ENCODE measurements at regions not wholly inside any gene's neighbourhood (a gene's known extent, or its start where the extent isn't known, plus 50 kb on each side); places are given as distances from the start of the nearest gene placed in this dataset.
A peak's percentile ranks its signal among the peaks of the same experiment; 100 is the strongest.

- Histone ChIP-seq H2AK5ac (ENCODE audit: low read length, severe bottlenecking) (no peak overlapping the region), H2BK12ac (ENCODE audit: low read length in 2 of 2) (no peak overlapping the region), H3K4ac (ENCODE audit: low read depth in 1 of 2, low read length in 2 of 2) (no peak overlapping the region), H3K14ac (ENCODE audit: low read length in 2 of 2) (no peak overlapping the region), H2BK120ac (ENCODE audit: low read depth, low read length) (no peak overlapping the region), H3K36me3 (ENCODE audit: control insufficient read depth in 1 of 2, insufficient read depth in 2 of 2, low read depth in 1 of 2, low read length in 2 of 2) (no peaks in the 10 kb centered on the region), H4K91ac (ENCODE audit: low read length) (no peak overlapping the region), H2BK15ac (ENCODE audit: low read depth, poor library complexity, severe bottlenecking) (no peak overlapping the region), H3K18ac (ENCODE audit: low read depth in 1 of 2, low read length in 2 of 2) (no peak overlapping the region), H3K4me1 (ENCODE audit: control insufficient read depth, insufficient read depth, low read depth, low read length) (no peaks in the 10 kb centered on the region), H3K4me2 (ENCODE audit: low read length, poor library complexity, severe bottlenecking) (no peak overlapping the region), H3K27ac (ENCODE audit: low read length, poor library complexity, severe bottlenecking) (no peak overlapping the region), H2AFZ (ENCODE audit: low read depth, low read length) (no peak overlapping the region), H3K9ac (ENCODE audit: low read length) (no peak overlapping the region), H3K23ac (ENCODE audit: low read length in 2 of 2) (no peak overlapping the region), H3K79me1 (replicated peaks; ENCODE audit: low read length, poor library complexity, severe bottlenecking) (no peaks in the 10 kb centered on the region), H3K27me3 (ENCODE audit: control insufficient read depth in 1 of 2, insufficient read depth in 1 of 2, low read length in 2 of 2) (no peaks in the 10 kb centered on the region), H4K8ac (ENCODE audit: low read length) (no peak overlapping the region), H3K4me3 (ENCODE audit: insufficient read depth in 1 of 2, low read depth in 1 of 2, low read length in 2 of 2) (no peak overlapping the region), H2BK5ac (ENCODE audit: low read depth, low read length, poor library complexity, severe bottlenecking) (no peak overlapping the region), H3K9me3 (ENCODE audit: control insufficient read depth, low read length) (no peaks in the 10 kb centered on the region)
- DNase-seq: peak; percentile 8
- 28% methylated on average over 2 of the region's 2 CpGs for WGBS
These were observed 237.4 kb upstream of the PIK3R1 start for GRCh38 chr5:67978171-67978570.

- WGBS: 85% methylated on average over 3 of the region's 5 CpGs
- no peak overlapping the region for H4K91ac ChIP-seq (ENCODE audit: low read length)
These were observed 238.5 kb upstream of the PIK3R1 start for GRCh38 chr5:67976891-67977601.

DNA sequence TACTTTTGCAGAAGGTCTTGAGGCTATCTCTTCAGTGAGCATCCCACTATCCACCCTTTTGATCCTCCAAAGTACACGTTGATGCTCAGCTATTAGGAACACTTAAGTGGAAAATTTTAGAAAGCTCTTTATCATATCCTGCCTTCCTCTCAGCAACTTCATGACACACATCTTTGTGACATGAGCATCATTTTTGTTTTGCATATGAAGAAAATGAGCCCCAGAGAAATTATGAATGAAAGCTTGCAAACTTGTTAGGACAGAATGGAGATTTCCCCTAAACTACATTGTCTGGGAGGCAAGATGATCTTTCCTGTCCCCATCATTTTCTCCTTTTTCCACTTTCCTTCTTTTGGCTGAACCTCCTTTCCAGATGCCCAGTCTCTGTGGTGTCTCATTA is 239.4 kb upstream of the PIK3R1 start:
- H2AFZ ChIP-seq (ENCODE audit: low read depth, low read length): no peak overlapping the region
- H3K23ac ChIP-seq (ENCODE audit: low read length in 2 of 2): no peak overlapping the region
- no peak overlapping the region for H4K91ac ChIP-seq (ENCODE audit: low read length)
- H3K79me1 ChIP-seq (replicated peaks; ENCODE audit: low read length, poor library complexity, severe bottlenecking): no peaks in the 10 kb centered on the region
- no peaks in the 10 kb centered on the region for H3K36me3 ChIP-seq (ENCODE audit: control insufficient read depth in 1 of 2, insufficient read depth in 2 of 2, low read depth in 1 of 2, low read length in 2 of 2)
- no peak overlapping the region for H3K14ac ChIP-seq (ENCODE audit: low read length in 2 of 2)
- H2BK12ac ChIP-seq (ENCODE audit: low read length in 2 of 2): no peak overlapping the region
- no peak for DNase-seq
- H3K4me2 ChIP-seq (ENCODE audit: low read length, poor library complexity, severe bottlenecking): no peak overlapping the region
- no peaks in the 10 kb centered on the region for H3K27me3 ChIP-seq (ENCODE audit: control insufficient read depth in 1 of 2, insufficient read depth in 1 of 2, low read length in 2 of 2)
- 83% methylated on average over 1 of the region's 1 CpG for whole genome bisulfite sequencing
- H3K27ac ChIP-seq (ENCODE audit: low read length, poor library complexity, severe bottlenecking): no peak overlapping the region
- H3K18ac ChIP-seq (ENCODE audit: low read depth in 1 of 2, low read length in 2 of 2): no peak overlapping the region
- no peak overlapping the region for H2BK5ac ChIP-seq (ENCODE audit: low read depth, low read length, poor library complexity, severe bottlenecking)
- H3K4ac ChIP-seq (ENCODE audit: low read depth in 1 of 2, low read length in 2 of 2): no peak overlapping the region
- no peak overlapping the region for H2BK120ac ChIP-seq (ENCODE audit: low read depth, low read length)
- no peak overlapping the region for H3K9ac ChIP-seq (ENCODE audit: low read length)
- H3K9me3 ChIP-seq (ENCODE audit: control insufficient read depth, low read length): no peaks in the 10 kb centered on the region
- no peaks in the 10 kb centered on the region for H3K4me1 ChIP-seq (ENCODE audit: control insufficient read depth, insufficient read depth, low read depth, low read length)
- no peak overlapping the region for H2BK15ac ChIP-seq (ENCODE audit: low read depth, poor library complexity, severe bottlenecking)
- no peak overlapping the region for H2AK5ac ChIP-seq (ENCODE audit: low read length, severe bottlenecking)
- H3K4me3 ChIP-seq (ENCODE audit: insufficient read depth in 1 of 2, low read depth in 1 of 2, low read length in 2 of 2): no peak overlapping the region
- H4K8ac ChIP-seq (ENCODE audit: low read length): no peak overlapping the region

More at GRCh38 chr5:67976891-67977601, 238.5 kb upstream of the PIK3R1 start:
- Histone ChIP-seq H3K18ac (ENCODE audit: low read depth in 1 of 2, low read length in 2 of 2) (no peak overlapping the region), H3K27ac (ENCODE audit: low read length, poor library complexity, severe bottlenecking) (no peak overlapping the region), H2AK5ac (ENCODE audit: low read length, severe bottlenecking) (no peak overlapping the region), H2AFZ (ENCODE audit: low read depth, low read length) (no peak overlapping the region), H3K27me3 (ENCODE audit: control insufficient read depth in 1 of 2, insufficient read depth in 1 of 2, low read length in 2 of 2) (no peaks in the 10 kb centered on the region), H4K8ac (ENCODE audit: low read length) (no peak overlapping the region), H2BK5ac (ENCODE audit: low read depth, low read length, poor library complexity, severe bottlenecking) (no peak overlapping the region), H3K9me3 (ENCODE audit: control insufficient read depth, low read length) (no peaks in the 10 kb centered on the region), H2BK12ac (ENCODE audit: low read length in 2 of 2) (no peak overlapping the region), H3K23ac (ENCODE audit: low read length in 2 of 2) (no peak overlapping the region), H3K4me1 (ENCODE audit: control insufficient read depth, insufficient read depth, low read depth, low read length) (no peaks in the 10 kb centered on the region), H3K79me1 (replicated peaks; ENCODE audit: low read length, poor library complexity, severe bottlenecking) (no peaks in the 10 kb centered on the region), H3K9ac (ENCODE audit: low read length) (no peak overlapping the region), H2BK15ac (ENCODE audit: low read depth, poor library complexity, severe bottlenecking) (no peak overlapping the region), H2BK120ac (ENCODE audit: low read depth, low read length) (no peak overlapping the region), H3K4ac (ENCODE audit: low read depth in 1 of 2, low read length in 2 of 2) (no peak overlapping the region), H3K4me3 (ENCODE audit: insufficient read depth in 1 of 2, low read depth in 1 of 2, low read length in 2 of 2) (no peak overlapping the region), H3K14ac (ENCODE audit: low read length in 2 of 2) (no peak overlapping the region), H3K4me2 (ENCODE audit: low read length, poor library complexity, severe bottlenecking) (no peak overlapping the region), H3K36me3 (ENCODE audit: control insufficient read depth in 1 of 2, insufficient read depth in 2 of 2, low read depth in 1 of 2, low read length in 2 of 2) (no peaks in the 10 kb centered on the region)
- no peak for DNase-seq

DNA sequence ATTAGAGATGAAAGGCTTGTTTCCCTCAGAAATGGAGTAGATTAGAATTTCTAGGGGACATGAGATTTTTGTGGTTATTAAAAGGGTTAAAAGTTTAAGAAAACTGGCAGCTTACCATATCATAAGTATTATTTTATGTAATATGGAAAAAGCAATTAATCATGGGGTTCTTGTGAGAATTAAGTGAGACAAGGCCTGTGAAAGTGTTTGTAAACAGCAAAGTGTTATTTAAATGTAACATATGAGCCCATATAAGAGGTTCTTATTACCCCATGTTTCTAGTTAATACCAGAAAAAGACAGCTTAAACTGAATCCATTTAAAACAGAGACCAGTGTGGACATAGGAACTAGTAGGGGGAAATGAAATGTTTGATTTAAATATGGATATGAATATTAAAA is 241.1 kb upstream of the PIK3R1 start:
- DNase-seq: no peak
- Histone ChIP-seq H2BK15ac (ENCODE audit: low read depth, poor library complexity, severe bottlenecking) (no peak overlapping the region), H3K23ac (ENCODE audit: low read length in 2 of 2) (no peak overlapping the region), H2AFZ (ENCODE audit: low read depth, low read length) (no peak overlapping the region), H3K18ac (ENCODE audit: low read depth in 1 of 2, low read length in 2 of 2) (no peak overlapping the region), H3K4me2 (ENCODE audit: low read length, poor library complexity, severe bottlenecking) (no peak overlapping the region), H3K27ac (ENCODE audit: low read length, poor library complexity, severe bottlenecking) (no peak overlapping the region), H2BK5ac (ENCODE audit: low read depth, low read length, poor library complexity, severe bottlenecking) (no peak overlapping the region), H3K14ac (ENCODE audit: low read length in 2 of 2) (no peak overlapping the region), H2AK5ac (ENCODE audit: low read length, severe bottlenecking) (no peak overlapping the region), H3K9me3 (ENCODE audit: control insufficient read depth, low read length) (no peaks in the 10 kb centered on the region), H4K8ac (ENCODE audit: low read length) (no peak overlapping the region), H3K4ac (ENCODE audit: low read depth in 1 of 2, low read length in 2 of 2) (no peak overlapping the region), H3K27me3 (ENCODE audit: control insufficient read depth in 1 of 2, insufficient read depth in 1 of 2, low read length in 2 of 2) (no peaks in the 10 kb centered on the region), H3K79me1 (replicated peaks; ENCODE audit: low read length, poor library complexity, severe bottlenecking) (no peaks in the 10 kb centered on the region), H3K4me3 (ENCODE audit: insufficient read depth in 1 of 2, low read depth in 1 of 2, low read length in 2 of 2) (no peak overlapping the region), H4K91ac (ENCODE audit: low read length) (no peak overlapping the region), H3K9ac (ENCODE audit: low read length) (no peak overlapping the region), H3K36me3 (ENCODE audit: control insufficient read depth in 1 of 2, insufficient read depth in 2 of 2, low read depth in 1 of 2, low read length in 2 of 2) (no peaks in the 10 kb centered on the region), H2BK120ac (ENCODE audit: low read depth, low read length) (no peak overlapping the region), H3K4me1 (ENCODE audit: control insufficient read depth, insufficient read depth, low read depth, low read length) (no peaks in the 10 kb centered on the region), H2BK12ac (ENCODE audit: low read length in 2 of 2) (no peak overlapping the region)
